Keratinocyte (primary cell): ENCODE measurements at regions not wholly inside any gene's neighbourhood (a gene's known extent, or its start where the extent isn't known, plus 50 kb on each side); places are given as distances from the start of the nearest gene placed in this dataset.

ENCODE experiments used
- DNase-seq: peaks from one replicate; pipeline ENCODE4 v3.0.0-alpha.2; 2011; ENCODE audit warnings: low read depth, missing footprints, low spot score
- FAIRE-seq: peaks from 2 replicates; lab custom pipeline; 2011; peaks lifted over from hg19 to GRCh38; lab: Jason Lieb, UNC
- H2AFZ ChIP-seq: 2 replicates; pipeline ENCODE4 v1.6.0; 2012; ENCODE audit warnings: low read length, control low read depth, inconsistent platforms; ENCODE audit not compliant: control insufficient read depth
- H3K27ac ChIP-seq: 2 replicates; pipeline ENCODE4 v1.5.1; 2011; ENCODE audit warnings: low read length; ENCODE audit not compliant: control insufficient read depth, insufficient read depth
- H3K27me3 ChIP-seq: 3 replicates; pipeline ENCODE4 v1.6.0; 2011; ENCODE audit warnings: low read length; ENCODE audit not compliant: control insufficient read depth, insufficient read depth; ENCODE audit errors: extremely low read depth
- H3K36me3 ChIP-seq, 2 experiments: 2 replicates in 1 of 2; 3 replicates in 1 of 2; pipeline ENCODE4 v1.5.1; 2011; ENCODE audit warnings: low read length in 2 of 2, mild to moderate bottlenecking in 1 of 2; ENCODE audit not compliant: control insufficient read depth in 2 of 2, insufficient read depth in 2 of 2; ENCODE audit errors: extremely low read depth in 1 of 2
- H3K4me1 ChIP-seq: 3 replicates; pipeline ENCODE4 v1.5.1; 2011; ENCODE audit warnings: low read length; ENCODE audit not compliant: control insufficient read depth, insufficient read depth; ENCODE audit errors: extremely low read depth
- H3K4me2 ChIP-seq: 3 replicates; pipeline ENCODE4 v1.6.0; 2011; ENCODE audit warnings: low read depth, low read length; ENCODE audit not compliant: control insufficient read depth, insufficient read depth; ENCODE audit errors: extremely low read depth
- H3K4me3 ChIP-seq, 3 experiments: fragments of 200-600 bp in 1 of 3; sonication (generic) in 1 of 3; 2 replicates in 2 of 3; 3 replicates in 1 of 3; pipeline ENCODE4 v1.5.1; 2011 to 2016; ENCODE audit warnings: low read length in 3 of 3, mild to moderate bottlenecking in 3 of 3, control low read depth in 2 of 3, inconsistent platforms in 1 of 3, low read depth in 1 of 3, mixed read lengths in 1 of 3, mixed run types in 1 of 3, moderate library complexity in 1 of 3; ENCODE audit not compliant: control insufficient read depth in 2 of 3, insufficient read depth in 2 of 3; ENCODE audit errors: extremely low read depth in 1 of 3
- H3K79me2 ChIP-seq: 2 replicates; pipeline ENCODE4 v1.6.0; 2012; ENCODE audit warnings: low read length; ENCODE audit not compliant: control insufficient read depth, insufficient read depth
- H3K9ac ChIP-seq: 3 replicates; pipeline ENCODE4 v1.6.0; 2011; ENCODE audit warnings: low read length; ENCODE audit not compliant: control insufficient read depth, insufficient read depth; ENCODE audit errors: extremely low read depth
- H3K9me1 ChIP-seq: 3 replicates; pipeline ENCODE4 v1.6.0; 2011; ENCODE audit warnings: low read length; ENCODE audit not compliant: control insufficient read depth, insufficient read depth; ENCODE audit errors: extremely low read depth
- H3K9me3 ChIP-seq: 2 replicates; pipeline ENCODE4 v1.5.1; 2012; ENCODE audit warnings: low read depth, low read length; ENCODE audit not compliant: control insufficient read depth
- H4K20me1 ChIP-seq: 3 replicates; pipeline ENCODE4 v1.6.0; 2011; ENCODE audit warnings: low read length; ENCODE audit not compliant: control insufficient read depth, insufficient read depth; ENCODE audit errors: extremely low read depth
- CTCF ChIP-seq, 3 experiments: IDR thresholded peaks in 1 of 3; conservative IDR thresholded peaks in 1 of 3; optimal IDR thresholded peaks in 1 of 3; 2 replicates in 2 of 3; 3 replicates in 1 of 3; pipeline versions ENCODE3 to v1.5.1; 2011; ENCODE audit warnings: low read length in 3 of 3, mild to moderate bottlenecking in 3 of 3, moderate library complexity in 2 of 3, control low read depth in 1 of 3, inconsistent platforms in 1 of 3; ENCODE audit not compliant: insufficient read depth in 2 of 3; ENCODE audit errors: extremely low read depth in 1 of 3
- EZH2 ChIP-seq: IDR thresholded peaks from one replicate; pipeline ENCODE4 v1.6.1; 2012; ENCODE audit warnings: inconsistent platforms, mild to moderate bottlenecking, low read length, moderate library complexity
- dilution Hi-C: fragments of 300-500 bp; cut with MboI; formaldehyde crosslinking; loops from one replicate; pipeline ENCODE4 v1.7.0; 2020; ENCODE audit warnings: low sequenced_read_pairs; ENCODE audit not compliant: extremely low pct_ligation_motif_present

- Histone ChIP-seq H3K9me3 (no peaks in the 10 kb centered on the region), H3K9me1 (no peaks in the 10 kb centered on the region), H3K4me1 (no peaks in the 10 kb centered on the region), H2AFZ (no peak overlapping the region), H3K4me2 (no peak overlapping the region), H4K20me1 (no peaks in the 10 kb centered on the region), H3K4me3 (no peak overlapping the region), H3K9ac (no peak overlapping the region), H3K79me2 (no peaks in the 10 kb centered on the region), H3K27me3 (no peaks in the 10 kb centered on the region), H3K36me3 (no peaks in the 10 kb centered on the region), H3K27ac (no peak overlapping the region)
- no peak for DNase-seq
- dilution Hi-C loops = no loop called here
- no peak for TF ChIP-seq CTCF (optimal IDR thresholded peaks at IDR 0.05 in 1 of 3, IDR thresholded peaks at IDR 0.05 in 1 of 3, conservative IDR thresholded peaks at IDR 0.05 in 1 of 3; ENCODE audit: extremely low read depth in 1 of 3, insufficient read depth in 2 of 3, low read length in 3 of 3)
- FAIRE-seq = no peak
Measured at GRCh38 chr13:72599178-72599743, 128.2 kb downstream of the MZT1 start.

GRCh38 chr13:72590091-72590740, 137.2 kb downstream of the MZT1 start:
- H3K27ac ChIP-seq = no peak overlapping the region
- peak; percentile 57 for FAIRE-seq
- H3K4me1 ChIP-seq = no peaks in the 10 kb centered on the region
- H3K9me3 ChIP-seq = no peaks in the 10 kb centered on the region
- TF ChIP-seq EZH2 = no peak
- TF ChIP-seq CTCF (optimal IDR thresholded peaks at IDR 0.05 in 1 of 3, IDR thresholded peaks at IDR 0.05 in 1 of 3, conservative IDR thresholded peaks at IDR 0.05 in 1 of 3; ENCODE audit: extremely low read depth in 1 of 3, insufficient read depth in 2 of 3, low read length in 3 of 3) = no peak
- H3K4me2 ChIP-seq = no peak overlapping the region
- no peak overlapping the region for H2AFZ ChIP-seq
- no peak overlapping the region for H3K4me3 ChIP-seq
- H3K36me3 ChIP-seq = no peaks in the 10 kb centered on the region
- H3K79me2 ChIP-seq = no peaks in the 10 kb centered on the region
- H4K20me1 ChIP-seq = no peaks in the 10 kb centered on the region
- no peak for DNase-seq
- H3K9ac ChIP-seq = no peak overlapping the region
- no peaks in the 10 kb centered on the region for H3K27me3 ChIP-seq
- dilution Hi-C loops = no loop called here
- no peaks in the 10 kb centered on the region for H3K9me1 ChIP-seq
